HFFc6 (cell line): ENCODE measurements at regions not wholly inside any gene's neighbourhood (a gene's known extent, or its start where the extent isn't known, plus 50 kb on each side); places are given as distances from the start of the nearest gene placed in this dataset.

Source experiments
- DNase-seq: peaks from one replicate; pipeline ENCODE4 v3.0.0-alpha.2; 2018
- H3K27ac Mint-ChIP-seq: 2 replicates; pipeline ENCODE4 v1.8.0; 2020; ENCODE audit warnings: mild to moderate bottlenecking, mixed read lengths
- H3K27me3 Mint-ChIP-seq: 2 replicates; pipeline ENCODE4 v1.8.0; 2021; ENCODE audit warnings: mild to moderate bottlenecking, moderate library complexity, mixed read lengths; ENCODE audit not compliant: insufficient read depth
- H3K36me3 Mint-ChIP-seq: 2 replicates; pipeline ENCODE4 v1.8.0; 2021; ENCODE audit warnings: low read depth, mixed read lengths
- H3K4me1 Mint-ChIP-seq: 2 replicates; pipeline ENCODE4 v1.8.0; 2020; ENCODE audit warnings: low read depth, mixed read lengths
- H3K4me3 Mint-ChIP-seq: 2 replicates; pipeline ENCODE4 v1.8.0; 2020; ENCODE audit warnings: mild to moderate bottlenecking, moderate library complexity, mixed read lengths
- H3K9me3 Mint-ChIP-seq: 2 replicates; pipeline ENCODE4 v1.8.0; 2020; ENCODE audit warnings: mild to moderate bottlenecking, mixed read lengths
- TF ChIP-seq, protein P1 (sequence below): fragments of 200-600 bp; sonication (generic); IDR thresholded peaks from 2 replicates; pipeline ENCODE4 v1.5.0; 2021; ENCODE audit warnings: antibody characterized with exemption, mild to moderate bottlenecking

DNA sequence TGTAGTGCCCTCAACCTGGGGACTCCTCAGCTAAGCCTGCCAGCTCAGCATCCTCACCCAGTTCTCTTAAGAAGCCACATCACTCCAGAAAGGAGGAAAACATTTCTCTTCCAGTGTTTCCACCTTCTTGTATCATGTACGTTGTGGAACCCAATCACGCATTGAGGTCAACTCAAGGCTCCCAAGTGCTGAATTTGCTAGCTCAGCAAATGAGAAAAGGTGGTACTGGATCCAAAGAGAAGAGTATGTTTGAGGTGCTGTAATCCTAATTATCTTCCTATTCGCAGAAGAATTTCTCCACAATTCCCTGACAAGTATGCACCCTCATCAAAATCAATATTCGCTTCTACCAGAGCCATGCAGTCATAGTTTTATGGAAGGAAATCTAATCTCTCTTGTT, 335.0 kb upstream of the C16orf82 start:
- no peak overlapping the region for H3K4me3 Mint-ChIP-seq
- H3K9me3 Mint-ChIP-seq = peaks cover 34% of the 10 kb centered on the region
- H3K27me3 Mint-ChIP-seq = peaks cover 2% of the 10 kb centered on the region; the same call in 1 of the 2 replicates
- no peak for DNase-seq
- H3K36me3 Mint-ChIP-seq = no peaks in the 10 kb centered on the region
- H3K27ac Mint-ChIP-seq = no peak overlapping the region
- TF ChIP-seq, protein P1, sequence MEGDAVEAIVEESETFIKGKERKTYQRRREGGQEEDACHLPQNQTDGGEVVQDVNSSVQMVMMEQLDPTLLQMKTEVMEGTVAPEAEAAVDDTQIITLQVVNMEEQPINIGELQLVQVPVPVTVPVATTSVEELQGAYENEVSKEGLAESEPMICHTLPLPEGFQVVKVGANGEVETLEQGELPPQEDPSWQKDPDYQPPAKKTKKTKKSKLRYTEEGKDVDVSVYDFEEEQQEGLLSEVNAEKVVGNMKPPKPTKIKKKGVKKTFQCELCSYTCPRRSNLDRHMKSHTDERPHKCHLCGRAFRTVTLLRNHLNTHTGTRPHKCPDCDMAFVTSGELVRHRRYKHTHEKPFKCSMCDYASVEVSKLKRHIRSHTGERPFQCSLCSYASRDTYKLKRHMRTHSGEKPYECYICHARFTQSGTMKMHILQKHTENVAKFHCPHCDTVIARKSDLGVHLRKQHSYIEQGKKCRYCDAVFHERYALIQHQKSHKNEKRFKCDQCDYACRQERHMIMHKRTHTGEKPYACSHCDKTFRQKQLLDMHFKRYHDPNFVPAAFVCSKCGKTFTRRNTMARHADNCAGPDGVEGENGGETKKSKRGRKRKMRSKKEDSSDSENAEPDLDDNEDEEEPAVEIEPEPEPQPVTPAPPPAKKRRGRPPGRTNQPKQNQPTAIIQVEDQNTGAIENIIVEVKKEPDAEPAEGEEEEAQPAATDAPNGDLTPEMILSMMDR = no peak
- H3K4me1 Mint-ChIP-seq = no peaks in the 10 kb centered on the region

DNA sequence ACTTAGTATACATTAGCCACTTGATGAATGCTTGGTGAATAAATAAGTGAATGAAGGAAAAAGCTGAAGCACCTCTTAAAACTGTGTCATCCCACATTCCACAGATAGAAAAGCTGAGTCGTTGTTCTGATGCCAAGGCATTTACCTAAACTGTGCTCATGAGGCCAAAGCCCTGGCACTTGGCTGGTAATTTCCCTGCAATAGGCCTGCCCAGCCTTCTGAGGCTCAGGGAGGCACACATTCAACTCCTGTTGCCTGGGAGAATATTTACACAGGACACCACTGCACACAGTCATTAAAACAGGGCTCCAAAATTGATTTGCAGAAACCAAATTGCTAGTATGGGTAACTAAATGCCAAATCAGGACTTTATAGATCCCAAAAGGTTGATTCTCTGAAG, 333.0 kb upstream of the C16orf82 start:
- Mint-ChIP-seq H3K4me3 (no peak overlapping the region), H3K27ac (no peak overlapping the region), H3K36me3 (no peaks in the 10 kb centered on the region; the same call in 1 of the 2 replicates), H3K9me3 (peaks cover 28% of the 10 kb centered on the region), H3K4me1 (no peaks in the 10 kb centered on the region), H3K27me3 (peaks cover 2% of the 10 kb centered on the region; the same call in 1 of the 2 replicates)
- TF ChIP-seq, protein P1 = no peak
- DNase-seq = no peak

DNA sequence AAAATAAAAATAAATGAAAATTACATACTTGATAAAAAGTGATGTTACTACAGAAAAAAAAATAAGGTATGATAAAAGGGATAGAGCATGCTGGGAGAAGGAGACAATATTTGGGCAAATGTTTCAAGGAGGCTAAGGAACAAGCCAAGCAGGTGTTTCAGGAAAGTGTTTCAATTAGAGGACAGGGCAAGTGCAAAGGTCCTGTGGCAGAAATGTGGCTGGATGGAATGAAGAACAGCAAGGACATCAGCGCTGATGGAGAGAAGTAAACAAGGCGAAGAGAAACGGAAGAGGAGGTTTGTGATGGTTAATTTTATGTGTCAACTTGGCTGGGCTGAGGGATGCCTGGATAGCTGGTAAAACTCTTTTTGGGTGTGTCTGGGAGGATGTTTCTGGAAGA, 331.2 kb upstream of the C16orf82 start:
- no peak overlapping the region for H3K4me3 Mint-ChIP-seq
- H3K27ac Mint-ChIP-seq = no peak overlapping the region
- H3K4me1 Mint-ChIP-seq = no peaks in the 10 kb centered on the region

DNA sequence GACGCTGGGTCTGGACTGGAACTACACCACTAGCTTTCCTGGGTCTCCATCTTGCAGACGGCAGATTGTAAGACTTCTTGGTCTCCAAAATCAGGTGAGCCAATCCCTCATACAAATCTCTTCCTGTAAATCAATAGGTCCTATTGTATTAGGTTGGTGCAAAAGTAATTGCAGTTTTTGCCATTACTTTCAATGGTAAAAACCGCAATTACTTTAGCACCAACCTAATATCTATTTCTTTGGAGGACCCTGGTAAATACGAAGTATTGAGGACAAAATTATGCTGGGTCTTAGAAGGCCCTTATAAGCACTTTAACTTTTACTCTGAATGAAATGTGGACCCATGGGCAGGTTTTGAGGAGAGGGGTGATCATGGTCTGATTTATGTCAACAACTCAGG, 330.6 kb upstream of the C16orf82 start:
- TF ChIP-seq, protein P1 = no peak
- Mint-ChIP-seq H3K36me3 (no peaks in the 10 kb centered on the region; the same call in 1 of the 2 replicates), H3K9me3 (peaks cover 16% of the 10 kb centered on the region; the same call in 1 of the 2 replicates), H3K27ac (no peak overlapping the region), H3K4me1 (no peaks in the 10 kb centered on the region), H3K4me3 (no peak overlapping the region), H3K27me3 (peaks cover 2% of the 10 kb centered on the region; the same call in 1 of the 2 replicates)
- DNase-seq = no peak

More for the DNA sequence above, 331.2 kb upstream of the C16orf82 start:
- H3K27me3 Mint-ChIP-seq = peaks cover 2% of the 10 kb centered on the region; the same call in 1 of the 2 replicates
- DNase-seq = no peak
- TF ChIP-seq, protein P1 = no peak
- peaks cover 21% of the 10 kb centered on the region; the same call in 1 of the 2 replicates for H3K9me3 Mint-ChIP-seq
- no peaks in the 10 kb centered on the region; the same call in 1 of the 2 replicates for H3K36me3 Mint-ChIP-seq

DNA sequence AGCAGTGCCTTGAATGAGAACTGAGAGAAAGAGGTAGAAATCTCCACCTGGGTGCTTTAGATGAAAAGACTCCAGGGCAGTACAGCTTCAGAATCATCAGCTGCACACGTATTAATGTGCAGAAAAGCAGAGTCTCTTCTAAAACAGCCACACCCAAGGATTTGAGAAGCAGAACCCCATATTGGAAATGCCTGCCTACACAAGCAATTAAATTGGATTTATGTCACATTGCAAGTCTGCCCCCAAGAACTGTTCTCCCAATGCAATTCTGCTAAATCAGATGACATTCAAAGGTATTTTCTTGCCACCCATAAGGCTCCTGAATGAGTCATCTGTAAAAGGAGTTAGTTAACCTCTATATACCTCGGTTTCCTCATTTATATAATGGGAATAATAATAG, 326.0 kb upstream of the C16orf82 start:
- Mint-ChIP-seq H3K27ac (no peak overlapping the region), H3K27me3 (peaks cover 1% of the 10 kb centered on the region; the same call in 1 of the 2 replicates), H3K4me3 (no peak overlapping the region), H3K4me1 (no peaks in the 10 kb centered on the region), H3K9me3 (peaks cover 16% of the 10 kb centered on the region; the same call in 1 of the 2 replicates), H3K36me3 (no peaks in the 10 kb centered on the region; the same call in 1 of the 2 replicates)
- TF ChIP-seq, protein P1 = no peak
- DNase-seq = no peak
